HG03521 (cell line): ENCODE measurements at regions not wholly inside any gene's neighbourhood (a gene's known extent, or its start where the extent isn't known, plus 50 kb on each side); places are given as distances from the start of the nearest gene placed in this dataset.
A peak's percentile ranks its signal among the peaks of the same experiment; 100 is the strongest.
"Not testable (repeated sequence)": the region's sequence is repeated elsewhere in the genome, so short reads cannot be mapped to it uniquely, and the experiment has no call there.

Experiments used
- ATAC-seq: cut with Tn5 transposase; IDR thresholded peaks from one replicate; pipeline ENCODE4 v1.9.1; 2021; ENCODE audit warnings: mild to moderate bottlenecking, moderate library complexity; ENCODE audit not compliant: unreplicated experiment

GRCh38 chr13:27327633-27328032 lies 57.0 kb downstream of the RASL11A start:
- ATAC-seq, result no peak

GRCh38 chr13:27329210-27329609 lies 58.6 kb downstream of the RASL11A start:
- no peak for ATAC-seq

DNA sequence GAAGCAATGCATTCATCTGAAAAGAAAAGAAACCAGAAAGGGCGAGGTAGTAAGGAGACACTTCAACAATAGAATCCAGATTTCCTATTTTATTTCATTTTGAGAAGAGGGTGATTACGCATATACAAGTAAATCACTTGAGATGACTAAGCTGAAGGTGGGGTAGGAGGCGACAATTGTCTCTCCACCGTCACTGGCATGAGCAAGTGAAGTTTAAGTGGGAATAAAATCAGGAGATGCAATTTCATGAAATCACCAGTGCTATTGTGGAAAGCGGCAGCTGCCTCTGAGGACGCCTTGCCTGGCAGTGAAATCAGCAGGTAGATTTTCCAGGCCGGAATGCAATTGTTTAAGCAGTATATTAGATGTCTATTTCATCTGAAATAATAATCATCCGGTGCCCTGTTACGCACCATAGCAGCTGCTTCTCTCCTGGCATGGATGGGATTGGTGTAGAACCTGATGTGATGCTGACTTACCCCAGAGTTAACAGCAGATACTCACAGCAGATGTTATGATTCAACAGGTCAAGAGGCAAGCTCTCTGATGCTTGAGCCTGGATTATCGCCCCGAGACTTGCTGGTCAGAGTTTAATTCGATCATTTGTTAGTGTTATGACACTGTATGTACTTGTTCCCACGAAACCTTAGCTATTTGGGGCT lies 64.3 kb downstream of the RASL11A start:
- ATAC-seq, result no peak

DNA sequence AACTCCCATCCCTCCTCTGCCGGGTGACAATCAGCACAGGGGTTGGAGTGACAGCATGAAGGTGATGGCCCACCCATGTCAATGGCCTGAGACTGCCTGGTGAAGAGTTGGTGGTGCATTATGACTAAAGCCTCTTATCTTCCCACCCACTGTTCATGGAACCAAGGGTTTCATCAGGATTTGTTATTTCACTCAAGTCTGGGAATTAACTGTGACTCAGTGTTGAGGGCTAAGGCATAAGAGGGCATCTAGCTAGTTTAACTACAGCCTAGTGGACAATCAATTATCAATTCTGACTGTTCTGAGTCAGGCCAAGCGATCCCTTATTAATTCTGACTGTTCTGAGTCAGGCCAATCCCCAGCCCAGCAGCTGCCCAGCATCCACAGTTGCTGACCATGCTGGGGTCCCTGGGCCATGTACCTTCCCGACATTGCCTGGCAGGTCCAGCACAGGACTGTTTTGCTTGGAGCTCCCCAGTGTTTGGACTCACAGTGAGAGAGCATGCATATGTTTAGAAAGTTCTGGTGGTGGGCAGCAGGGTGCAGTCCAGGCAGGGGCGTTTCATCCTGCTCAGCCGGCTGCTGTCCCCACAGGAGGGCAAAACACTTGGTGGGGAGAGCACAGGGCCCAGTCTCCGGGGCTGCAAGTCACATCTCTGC lies 65.5 kb downstream of the RASL11A start:
- no peak for ATAC-seq

DNA sequence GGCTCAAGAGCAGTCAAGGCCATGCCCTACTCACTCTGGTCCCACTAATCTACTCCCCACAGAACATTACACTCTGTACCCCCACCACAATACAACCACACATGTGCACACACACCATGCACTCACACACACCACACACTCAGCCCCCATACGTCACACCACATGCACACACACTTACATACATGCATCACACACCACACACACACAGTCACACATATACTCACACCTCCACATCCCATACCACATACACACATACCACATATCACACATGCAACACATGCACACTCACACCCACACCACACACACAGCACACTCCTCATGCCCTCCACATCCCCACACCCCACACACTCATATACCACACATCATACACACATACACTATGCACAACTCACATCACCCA lies 67.6 kb downstream of the RASL11A start:
- no peak for ATAC-seq

GRCh38 chr13:27338816-27339215 lies 68.2 kb downstream of the RASL11A start:
- no peak for ATAC-seq

- no peak for ATAC-seq
These were observed 68.7 kb downstream of the RASL11A start for GRCh38 chr13:27339299-27339698.

DNA sequence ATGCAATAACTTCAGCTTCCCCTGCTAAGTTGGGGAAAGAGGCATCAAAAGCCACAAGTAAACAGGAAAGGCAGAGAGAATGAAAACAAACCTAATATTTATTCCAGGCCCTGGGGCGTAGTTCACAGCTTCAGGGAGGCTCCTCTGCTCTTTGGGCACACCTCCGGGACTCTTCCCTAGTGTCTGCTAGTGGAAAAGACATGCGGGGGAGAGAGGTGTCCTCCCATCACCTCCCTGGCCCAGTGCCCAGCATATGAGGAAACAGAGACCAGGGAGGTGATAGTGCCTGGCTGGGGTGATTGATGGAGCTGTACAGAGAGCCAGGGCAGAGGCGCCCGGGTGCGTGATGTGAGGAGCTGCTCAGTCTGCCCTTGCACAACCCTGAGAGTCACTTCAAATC lies 71.0 kb downstream of the RASL11A start:
- ATAC-seq, result no peak

DNA sequence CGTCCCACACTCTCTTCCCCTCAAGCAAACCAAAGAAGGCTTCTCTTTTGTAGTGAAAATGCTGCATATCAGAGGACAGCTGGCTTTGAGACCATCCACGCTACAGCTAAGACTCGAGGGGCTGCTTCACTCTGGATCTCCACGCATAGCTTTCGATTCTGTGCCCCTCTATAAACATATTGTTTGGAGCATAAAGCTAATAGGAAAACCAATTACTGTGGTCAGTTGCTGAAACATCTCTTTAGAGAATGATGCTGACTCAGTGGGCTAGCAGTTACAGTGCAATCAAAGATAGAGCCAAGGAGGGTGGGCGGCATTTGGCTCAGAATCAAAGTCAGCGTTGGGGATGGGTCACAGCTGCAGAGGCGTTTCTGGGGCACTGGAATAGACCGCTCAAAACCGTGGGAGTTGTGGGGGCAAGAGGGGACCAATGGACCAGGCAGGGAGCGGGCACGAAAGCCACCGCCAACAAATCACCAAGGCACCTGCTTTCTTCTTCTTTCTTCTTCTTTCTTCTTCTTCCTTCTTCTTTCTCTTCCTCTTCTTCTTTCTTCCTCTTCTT lies 76.7 kb downstream of the RASL11A start:
- no peak for ATAC-seq

GRCh38 chr13:27348461-27348860 lies 76.0 kb upstream of the GTF3A start:
- ATAC-seq, result no peak

DNA sequence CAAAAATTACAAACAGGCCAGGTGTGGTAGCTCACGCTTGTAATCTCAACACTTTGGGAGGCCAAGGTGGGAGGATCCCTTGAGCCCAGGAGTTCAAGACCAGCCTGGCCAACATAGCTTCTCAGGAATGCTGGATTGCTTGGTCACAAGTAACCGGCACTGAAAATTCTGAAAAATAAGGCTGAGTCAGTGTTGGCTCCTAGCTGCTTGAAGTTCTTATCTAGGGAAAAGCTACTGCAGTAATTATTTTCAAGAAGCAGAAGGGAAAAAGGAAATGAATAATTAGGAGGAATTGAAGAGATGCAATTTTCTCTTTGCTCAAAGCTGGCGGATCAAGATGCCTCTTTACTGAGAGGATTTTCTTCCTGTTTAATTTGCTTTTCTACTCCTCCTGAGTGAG lies 75.0 kb upstream of the GTF3A start:
- no peak for ATAC-seq

DNA sequence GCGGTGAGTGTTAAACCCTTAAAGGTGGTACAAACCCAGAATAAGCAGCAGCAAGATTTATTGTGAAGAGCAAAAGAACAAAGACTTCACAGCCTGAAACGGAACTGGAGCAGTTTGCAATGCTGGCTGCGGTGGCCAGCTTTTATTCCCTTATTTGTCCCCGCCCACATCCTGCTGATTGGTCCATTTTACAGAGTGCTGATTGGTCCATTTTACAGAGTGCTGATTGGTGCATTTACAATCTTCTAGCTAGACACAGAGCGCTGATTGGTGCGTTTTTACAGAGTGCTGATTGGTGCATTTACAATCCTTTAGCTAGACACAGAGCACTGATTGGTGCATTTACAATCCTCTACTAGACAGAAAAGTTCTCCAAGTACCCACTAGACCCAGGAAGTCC lies 73.6 kb upstream of the GTF3A start:
- ATAC-seq, result not testable (repeated sequence)

DNA sequence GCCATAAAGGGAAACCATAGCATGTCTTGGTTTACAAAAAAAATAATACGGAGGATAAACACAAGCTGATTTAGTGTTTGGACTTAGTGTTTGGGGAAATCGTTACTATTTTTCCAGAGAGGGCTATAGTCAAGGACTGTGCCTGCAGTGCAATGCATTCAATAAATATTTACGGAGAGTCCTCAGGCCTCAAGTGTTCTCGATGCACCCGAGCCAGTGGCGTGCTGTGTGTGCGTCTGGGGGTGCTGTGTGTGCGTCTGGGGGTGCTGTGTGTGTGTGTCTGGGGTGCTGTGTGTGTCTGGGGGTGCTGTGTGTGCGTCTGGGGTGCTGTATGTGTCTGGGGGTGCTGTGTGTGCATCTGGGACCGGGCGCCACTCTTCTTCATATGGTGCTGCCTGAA lies 71.7 kb upstream of the GTF3A start:
- no peak for ATAC-seq

DNA sequence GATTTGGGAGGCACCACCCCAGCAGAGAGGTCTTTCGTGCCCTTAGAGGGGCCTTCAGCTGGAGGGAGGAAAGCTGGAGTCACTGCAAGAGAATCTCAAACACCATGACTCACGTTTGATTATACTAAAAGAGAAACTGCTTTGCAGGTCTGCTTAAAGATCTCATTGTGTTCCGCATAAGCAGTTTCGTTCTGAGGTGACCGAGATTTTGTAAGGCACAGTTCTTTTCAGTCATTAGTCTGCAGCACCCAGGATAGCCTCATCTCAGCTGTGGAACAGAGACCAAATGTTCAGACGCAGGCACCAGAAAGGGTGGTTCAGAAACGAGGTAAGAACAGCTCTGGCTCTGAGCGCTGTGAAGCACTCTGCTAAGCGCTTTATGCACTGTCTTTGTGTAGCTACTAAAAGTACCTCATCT lies 71.2 kb upstream of the GTF3A start:
- peak; percentile 89 for ATAC-seq

GRCh38 chr13:27353708-27354107 lies 70.7 kb upstream of the GTF3A start:
- ATAC-seq, result no peak

GRCh38 chr13:27354379-27354778 lies 70.0 kb upstream of the GTF3A start:
- ATAC-seq, result no peak

- no peak for ATAC-seq
These were observed 68.5 kb upstream of the GTF3A start for GRCh38 chr13:27355894-27356293.

- no peak for ATAC-seq
These were observed 66.0 kb upstream of the GTF3A start for GRCh38 chr13:27358420-27358819.

DNA sequence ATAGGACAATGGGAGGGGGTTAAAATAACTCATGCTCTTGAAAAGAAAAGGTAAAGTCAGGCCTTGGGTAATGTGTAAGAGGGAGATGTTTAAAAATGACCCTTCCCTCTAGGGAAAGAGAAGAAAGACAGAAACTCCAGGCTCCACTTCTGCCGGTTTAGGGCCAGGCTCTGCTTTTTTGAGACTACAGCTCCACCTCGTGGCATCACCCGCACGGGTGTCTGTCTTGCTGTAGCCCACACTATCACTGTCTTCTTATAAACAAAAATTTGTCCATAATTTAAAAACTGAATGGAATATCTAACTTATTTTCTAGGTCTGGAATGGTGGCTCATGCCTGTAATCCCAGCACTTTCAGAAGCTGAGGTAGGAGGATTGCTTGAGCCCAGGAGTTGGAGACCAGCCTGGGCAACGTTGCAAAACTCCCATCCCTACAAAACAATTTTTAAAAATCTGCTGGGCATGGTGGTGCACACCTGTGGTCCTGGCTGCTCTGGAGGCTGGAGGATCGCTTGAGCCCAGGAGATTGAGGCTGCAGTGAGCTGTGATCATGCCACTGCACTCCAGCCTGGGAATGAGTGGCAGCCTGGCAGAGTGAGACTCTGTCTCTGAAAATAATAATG lies 65.1 kb upstream of the GTF3A start:
- ATAC-seq, result no peak

- no peak for ATAC-seq
These were observed 63.9 kb upstream of the GTF3A start for GRCh38 chr13:27360562-27360961.

- ATAC-seq, result peak; percentile 79
These were observed 62.2 kb upstream of the GTF3A start for GRCh38 chr13:27362064-27362751.
